ENCODE measurements at regions not wholly inside any gene's neighbourhood (a gene's known extent, or its start where the extent isn't known, plus 50 kb on each side); places are given as distances from the start of the nearest gene placed in this dataset.

DNA sequence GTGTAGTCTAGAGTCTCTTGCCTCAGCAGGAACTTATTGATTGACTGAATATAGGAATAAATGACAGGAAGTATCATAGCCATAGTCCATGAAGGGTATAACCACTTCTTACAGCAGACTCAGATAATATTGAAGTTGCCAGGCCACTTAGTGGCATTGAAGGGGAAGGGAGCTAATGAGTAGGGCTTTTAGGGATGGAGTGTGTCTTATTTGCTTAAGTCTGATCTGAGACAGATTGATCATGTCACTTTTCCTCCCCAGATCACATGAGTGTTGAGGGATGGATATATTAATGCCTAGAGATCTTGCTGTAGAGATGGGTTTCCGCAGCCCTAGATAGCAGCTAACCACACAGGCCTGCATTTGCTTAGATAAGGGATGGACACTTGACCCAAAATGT, 62.2 kb upstream of the NBEA start:
- Histone ChIP-seq H3K4me1 (no peaks in the 10 kb centered on the region), H3K27ac (no peak overlapping the region), H3K27me3 (no peaks in the 10 kb centered on the region), H3K9me3 (no peaks in the 10 kb centered on the region), H3K4me3 (no peak overlapping the region), H3K36me3 (no peaks in the 10 kb centered on the region)
- intact Hi-C loops (cut with DNase I), result no loop called here
- TF ChIP-seq POLR2A (IDR thresholded peaks at IDR 0.05) (no peak), POLR2AphosphoS5 (IDR thresholded peaks at IDR 0.05; ENCODE audit: insufficient read depth in 1 of 2, low read depth in 1 of 2) (no peak)
- TF ChIP-seq, protein P1, sequence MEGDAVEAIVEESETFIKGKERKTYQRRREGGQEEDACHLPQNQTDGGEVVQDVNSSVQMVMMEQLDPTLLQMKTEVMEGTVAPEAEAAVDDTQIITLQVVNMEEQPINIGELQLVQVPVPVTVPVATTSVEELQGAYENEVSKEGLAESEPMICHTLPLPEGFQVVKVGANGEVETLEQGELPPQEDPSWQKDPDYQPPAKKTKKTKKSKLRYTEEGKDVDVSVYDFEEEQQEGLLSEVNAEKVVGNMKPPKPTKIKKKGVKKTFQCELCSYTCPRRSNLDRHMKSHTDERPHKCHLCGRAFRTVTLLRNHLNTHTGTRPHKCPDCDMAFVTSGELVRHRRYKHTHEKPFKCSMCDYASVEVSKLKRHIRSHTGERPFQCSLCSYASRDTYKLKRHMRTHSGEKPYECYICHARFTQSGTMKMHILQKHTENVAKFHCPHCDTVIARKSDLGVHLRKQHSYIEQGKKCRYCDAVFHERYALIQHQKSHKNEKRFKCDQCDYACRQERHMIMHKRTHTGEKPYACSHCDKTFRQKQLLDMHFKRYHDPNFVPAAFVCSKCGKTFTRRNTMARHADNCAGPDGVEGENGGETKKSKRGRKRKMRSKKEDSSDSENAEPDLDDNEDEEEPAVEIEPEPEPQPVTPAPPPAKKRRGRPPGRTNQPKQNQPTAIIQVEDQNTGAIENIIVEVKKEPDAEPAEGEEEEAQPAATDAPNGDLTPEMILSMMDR (IDR thresholded peaks at IDR 0.05), result no peak
- DNase-seq (ENCODE audit: extremely low spot score in 2 of 2), result no peak

DNA sequence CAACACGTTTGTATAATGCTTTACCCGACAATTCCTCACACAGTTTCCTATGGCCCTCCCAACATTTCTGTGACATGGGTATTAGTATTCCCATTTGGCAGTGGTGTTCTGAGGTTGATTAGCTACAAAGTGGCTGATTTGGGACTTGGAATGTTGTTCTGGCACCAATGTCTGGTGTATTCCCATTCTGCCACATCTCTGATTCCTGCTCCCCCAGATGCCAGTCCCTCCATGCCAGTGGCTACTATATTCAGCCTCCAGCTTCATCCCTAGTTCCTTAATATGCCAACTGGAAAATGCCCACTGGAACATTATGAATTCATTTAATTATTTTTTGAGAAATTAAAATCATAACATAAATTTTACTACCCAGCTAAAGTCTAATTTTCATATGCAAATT, 60.6 kb upstream of the NBEA start:
- no peak overlapping the region for H3K4me3 ChIP-seq
- TF ChIP-seq POLR2AphosphoS5 (IDR thresholded peaks at IDR 0.05; ENCODE audit: insufficient read depth in 1 of 2, low read depth in 1 of 2) (no peak), POLR2A (IDR thresholded peaks at IDR 0.05) (no peak)
- TF ChIP-seq, protein P1 (IDR thresholded peaks at IDR 0.05), result no peak
- intact Hi-C loops (cut with DNase I), result no loop called here
- DNase-seq (ENCODE audit: extremely low spot score in 2 of 2), result no peak
- H3K27ac ChIP-seq, result no peak overlapping the region
- no peaks in the 10 kb centered on the region for H3K9me3 ChIP-seq
- H3K27me3 ChIP-seq, result no peaks in the 10 kb centered on the region
- H3K36me3 ChIP-seq, result no peaks in the 10 kb centered on the region
- H3K4me1 ChIP-seq, result no peaks in the 10 kb centered on the region

DNA sequence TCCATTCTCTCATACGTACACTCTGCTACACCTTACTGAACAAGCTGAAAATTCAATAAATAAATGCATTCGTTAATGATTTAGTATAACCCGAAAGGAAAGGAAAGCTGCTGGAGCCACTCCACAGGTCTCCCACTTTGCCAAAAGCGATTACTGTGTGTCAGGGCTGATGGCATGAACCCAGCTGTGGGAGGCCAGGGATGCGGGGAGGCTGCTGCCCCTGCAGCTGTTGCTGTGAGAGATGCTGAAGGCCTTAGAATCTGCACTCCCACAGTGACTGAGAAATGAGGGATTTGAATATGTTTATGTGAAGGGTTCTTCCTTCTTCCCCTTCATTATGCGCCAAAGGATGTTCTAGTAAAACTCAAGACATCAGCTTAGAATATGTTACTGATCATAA, 58.7 kb upstream of the NBEA start:
- Histone ChIP-seq H3K4me1 (no peaks in the 10 kb centered on the region), H3K4me3 (no peak overlapping the region), H3K9me3 (no peaks in the 10 kb centered on the region), H3K36me3 (no peaks in the 10 kb centered on the region), H3K27me3 (no peaks in the 10 kb centered on the region), H3K27ac (no peak overlapping the region)
- no peak for TF ChIP-seq POLR2AphosphoS5 (IDR thresholded peaks at IDR 0.05; ENCODE audit: insufficient read depth in 1 of 2, low read depth in 1 of 2)
- TF ChIP-seq, protein P1 (IDR thresholded peaks at IDR 0.05), result no peak
- TF ChIP-seq POLR2A (IDR thresholded peaks at IDR 0.05), result no peak
- intact Hi-C loops (cut with DNase I), result no loop called here
- no peak for DNase-seq (ENCODE audit: extremely low spot score in 2 of 2)

DNA sequence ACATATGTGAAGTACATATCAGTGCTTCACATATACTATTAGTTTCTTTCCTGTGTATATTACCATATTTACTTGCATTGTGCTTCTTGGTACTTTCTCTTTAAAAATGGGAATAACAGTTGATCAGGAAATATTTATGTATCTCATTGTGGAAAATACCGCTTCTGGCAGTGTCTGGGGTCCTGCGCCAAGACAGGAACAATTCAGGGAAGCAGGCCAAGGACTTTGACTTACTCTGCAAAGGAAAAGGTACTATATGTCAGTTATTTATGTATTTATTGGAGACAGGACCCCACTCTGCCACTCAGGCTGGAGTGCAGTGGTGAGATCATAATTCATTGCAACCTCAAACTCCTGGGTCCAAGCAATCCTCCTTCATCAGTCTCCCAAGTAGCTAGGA, 57.7 kb upstream of the NBEA start:
- intact Hi-C loops (cut with DNase I), result no loop called here
- Histone ChIP-seq H3K36me3 (no peaks in the 10 kb centered on the region), H3K27ac (no peak overlapping the region), H3K4me1 (no peaks in the 10 kb centered on the region), H3K9me3 (no peaks in the 10 kb centered on the region), H3K27me3 (no peaks in the 10 kb centered on the region), H3K4me3 (no peak overlapping the region)
- no peak for DNase-seq (ENCODE audit: extremely low spot score in 2 of 2)
- TF ChIP-seq POLR2A (IDR thresholded peaks at IDR 0.05) (no peak), POLR2AphosphoS5 (IDR thresholded peaks at IDR 0.05; ENCODE audit: insufficient read depth in 1 of 2, low read depth in 1 of 2) (no peak)
- TF ChIP-seq, protein P1 (IDR thresholded peaks at IDR 0.05), result no peak

DNA sequence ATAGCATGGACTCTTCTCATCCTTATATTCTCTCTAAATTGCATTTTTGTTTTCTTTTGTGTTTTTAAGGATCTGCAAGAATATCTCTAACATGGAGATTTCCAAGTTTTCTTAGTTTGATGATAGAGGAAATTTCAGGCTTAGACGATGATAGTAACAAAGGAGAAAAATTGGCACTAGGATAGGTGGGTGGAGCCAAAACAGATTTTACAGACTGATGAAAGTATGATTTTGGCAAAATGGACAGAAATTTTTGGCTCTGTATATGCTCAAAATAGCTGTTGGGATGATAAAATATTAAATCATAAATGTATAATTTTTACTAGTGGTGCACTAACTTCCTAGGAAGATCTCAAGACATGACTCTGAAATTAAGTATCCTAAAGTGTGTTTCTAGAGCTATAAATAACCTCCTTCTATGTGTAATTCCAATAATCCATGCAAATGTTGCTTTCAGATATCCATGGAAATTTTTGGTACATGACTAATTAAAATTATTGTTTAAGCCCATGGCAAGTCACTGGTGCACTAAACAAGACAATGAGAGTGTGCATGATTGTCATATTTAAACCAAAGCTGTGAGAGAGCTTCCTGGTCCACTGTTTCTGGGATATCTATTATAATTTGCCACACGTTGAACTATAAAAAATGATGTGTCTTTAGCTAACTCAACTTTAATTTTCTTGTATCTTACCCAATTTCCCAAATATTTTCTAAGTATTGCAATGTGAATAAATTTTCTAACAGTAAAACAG, 55.8 kb upstream of the NBEA start:
- Histone ChIP-seq H3K27ac (no peak overlapping the region), H3K36me3 (no peaks in the 10 kb centered on the region), H3K4me3 (no peak overlapping the region), H3K9me3 (no peaks in the 10 kb centered on the region), H3K27me3 (no peaks in the 10 kb centered on the region), H3K4me1 (no peaks in the 10 kb centered on the region)
- no peak for DNase-seq (ENCODE audit: extremely low spot score in 2 of 2)
- TF ChIP-seq, protein P1 (IDR thresholded peaks at IDR 0.05), result no peak
- TF ChIP-seq POLR2AphosphoS5 (IDR thresholded peaks at IDR 0.05; ENCODE audit: insufficient read depth in 1 of 2, low read depth in 1 of 2) (no peak), POLR2A (IDR thresholded peaks at IDR 0.05) (no peak)
- intact Hi-C loops (cut with DNase I), result no loop called here

Data from vagina (tissue), 2 donors.